HEK293 (cell line): ENCODE measurements at regions not wholly inside any gene's neighbourhood (a gene's known extent, or its start where the extent isn't known, plus 50 kb on each side); places are given as distances from the start of the nearest gene placed in this dataset.

Experiments used
- CTCF ChIP-seq: fragments of 450-650 bp; formaldehyde crosslinking; IDR thresholded peaks from 2 replicates; pipeline ENCODE4 v1.5.1; 2016; ENCODE audit warnings: missing biosample characterization, missing genetic modification characterization
- HOXD13 ChIP-seq: sonication (generic); formaldehyde crosslinking; IDR thresholded peaks from 2 replicates; pipeline ENCODE4 v1.8.0; 2022; ENCODE audit warnings: missing genetic modification reagents, borderline replicate concordance
- PBX3 ChIP-seq: sonication (generic); formaldehyde crosslinking; IDR thresholded peaks from 2 replicates; pipeline ENCODE4 v1.8.1; 2022; ENCODE audit warnings: mild to moderate bottlenecking, moderate library complexity, missing genetic modification reagents
- YY1 ChIP-seq: fragments of 450-650 bp; formaldehyde crosslinking; IDR thresholded peaks from 2 replicates; pipeline ENCODE4 v1.5.1; 2018; ENCODE audit warnings: missing biosample characterization, missing genetic modification characterization
- ZBTB26 ChIP-seq: fragments of 450-650 bp; formaldehyde crosslinking; optimal IDR thresholded peaks from 2 replicates; pipeline ENCODE3; 2016; ENCODE audit warnings: missing biosample characterization, mild to moderate bottlenecking, missing genetic modification characterization
- ZBTB44 ChIP-seq: fragments of 450-650 bp; IDR thresholded peaks from 2 replicates; pipeline ENCODE4 v1.5.1; 2018; ENCODE audit warnings: missing biosample characterization, mild to moderate bottlenecking, missing genetic modification characterization
- ZFP69B ChIP-seq: fragments of 450-650 bp; formaldehyde crosslinking; IDR thresholded peaks from 2 replicates; pipeline ENCODE4 v1.5.1; 2016; ENCODE audit warnings: missing biosample characterization, missing genetic modification characterization
- ZNF121 ChIP-seq: fragments of 450-650 bp; formaldehyde crosslinking; IDR thresholded peaks from 2 replicates; pipeline ENCODE4 v1.5.1; 2016; ENCODE audit warnings: missing biosample characterization, missing genetic modification characterization
- ZNF2 ChIP-seq: fragments of 450-650 bp; formaldehyde crosslinking; IDR thresholded peaks from 2 replicates; pipeline ENCODE4 v1.5.1; 2016; ENCODE audit warnings: missing biosample characterization, missing genetic modification characterization
- ZNF274 ChIP-seq, 2 experiments: fragments of 200-500 bp in 1 of 2; fragments of 450-650 bp in 1 of 2; sonication (Bioruptor generic) in 1 of 2; formaldehyde crosslinking in 1 of 2; IDR thresholded peaks; 2 replicates each; pipeline versions ENCODE4 v1.5.1 to v1.6.1; 2014 to 2016; ENCODE audit warnings: borderline replicate concordance in 1 of 2, inconsistent platforms in 1 of 2, low read length in 1 of 2, missing biosample characterization in 1 of 2, missing genetic modification characterization in 1 of 2
- ZNF354C ChIP-seq: fragments of 450-650 bp; formaldehyde crosslinking; IDR thresholded peaks from 2 replicates; pipeline ENCODE4 v1.5.1; 2016; ENCODE audit warnings: missing biosample characterization, missing genetic modification characterization, low read depth, borderline replicate concordance
- ZNF514 ChIP-seq: fragments of 450-650 bp; formaldehyde crosslinking; IDR thresholded peaks from 2 replicates; pipeline ENCODE4 v1.5.1; 2016; ENCODE audit warnings: missing biosample characterization, missing genetic modification characterization

- TF ChIP-seq CTCF (tag by site-specific recombination), result no peak
- no peak for TF ChIP-seq HOXD13
- no peak for TF ChIP-seq YY1 (tag by site-specific recombination)
- no peak for TF ChIP-seq PBX3 (CRISPR knock-in tag)
- TF ChIP-seq ZFP69B, result no peak
- no peak for TF ChIP-seq ZNF274 (IDR thresholded peaks at IDR 0.05; ENCODE audit: low read length)
- TF ChIP-seq ZNF274 (tag by site-specific recombination; IDR thresholded peaks at IDR 0.05; ENCODE audit: borderline replicate concordance), result no peak
- TF ChIP-seq ZBTB44, result no peak
- no peak for TF ChIP-seq ZNF2 (tag by site-specific recombination)
- no peak for TF ChIP-seq ZNF121 (tag by site-specific recombination)
- no peak for TF ChIP-seq ZBTB26 (tag by site-specific recombination)
- no peak for TF ChIP-seq ZNF514 (tag by site-specific recombination)
- TF ChIP-seq ZNF354C (tag by site-specific recombination), result no peak
Observed at GRCh38 chr16:31706925-31707324, 166.7 kb upstream of the ZNF267 start.
